SK-N-SH treated with all-trans-retinoic acid at 6 μM for 48 hours (cell line): ENCODE measurements at regions not wholly inside any gene's neighbourhood (a gene's known extent, or its start where the extent isn't known, plus 50 kb on each side); places are given as distances from the start of the nearest gene placed in this dataset.

Experiments used
- ATAC-seq: fragments of 200-7000 bp; cut with Tn5 transposase; 3 replicates; pipeline ENCODE4 v1.9.1; 2020; ENCODE audit warnings: mild to moderate bottlenecking, moderate library complexity
- BACH2 ChIP-seq: fragments of 250-450 bp; sonication (Bioruptor Pico); IDR thresholded peaks from 2 replicates; pipeline ENCODE4 v1.9.0; 2021; ENCODE audit warnings: mild to moderate bottlenecking, borderline replicate concordance
- CREB5 ChIP-seq: fragments of 250-450 bp; sonication (Bioruptor Pico); IDR thresholded peaks from 2 replicates; pipeline ENCODE4 v1.5.1; 2020; ENCODE audit warnings: low read depth, mild to moderate bottlenecking, moderate library complexity
- CSDC2 ChIP-seq: fragments of 250-450 bp; sonication (Bioruptor Pico); IDR thresholded peaks from 2 replicates; pipeline ENCODE4 v1.5.0; 2020; ENCODE audit warnings: mild to moderate bottlenecking, moderate library complexity
- ISL1 ChIP-seq: fragments of 250-450 bp; sonication (Bioruptor Pico); IDR thresholded peaks from 2 replicates; pipeline ENCODE4 v2.1.2; 2022; ENCODE audit warnings: mild to moderate bottlenecking, moderate library complexity
- OSR1 ChIP-seq: fragments of 250-450 bp; sonication (Bioruptor Pico); IDR thresholded peaks from 2 replicates; pipeline ENCODE4 v1.8.0; 2022; ENCODE audit warnings: moderate library complexity, mild to moderate bottlenecking, inconsistent platforms
- PATZ1 ChIP-seq: fragments of 250-450 bp; sonication (Bioruptor Pico); IDR thresholded peaks from 2 replicates; pipeline ENCODE4 v1.8.0; 2020; ENCODE audit warnings: mild to moderate bottlenecking, moderate library complexity, borderline replicate concordance
- PPARA ChIP-seq: fragments of 250-450 bp; sonication (Bioruptor Pico); IDR thresholded peaks from 2 replicates; pipeline ENCODE4 v1.5.0; 2020; ENCODE audit warnings: mild to moderate bottlenecking, borderline replicate concordance
- RARB ChIP-seq: fragments of 250-450 bp; sonication (Bioruptor Pico); IDR thresholded peaks from 2 replicates; pipeline ENCODE4 v1.8.0; 2021; ENCODE audit warnings: mild to moderate bottlenecking, moderate library complexity
- SNAI2 ChIP-seq: fragments of 250-450 bp; sonication (Bioruptor Pico); IDR thresholded peaks from 2 replicates; pipeline ENCODE4 v1.5.0; 2020; ENCODE audit warnings: mild to moderate bottlenecking, moderate library complexity
- TCF4 ChIP-seq: fragments of 250-450 bp; sonication (Bioruptor Pico); IDR thresholded peaks from 2 replicates; pipeline ENCODE4 v1.8.0; 2021; ENCODE audit warnings: mild to moderate bottlenecking, moderate library complexity, borderline replicate concordance
- TOX ChIP-seq: fragments of 250-450 bp; sonication (Bioruptor Pico); IDR thresholded peaks from 2 replicates; pipeline ENCODE4 v1.8.0; 2021; ENCODE audit warnings: mild to moderate bottlenecking, moderate library complexity, borderline replicate concordance
- TSHZ2 ChIP-seq: fragments of 250-450 bp; sonication (Bioruptor Pico); IDR thresholded peaks from 2 replicates; pipeline ENCODE4 v1.5.0; 2020; ENCODE audit warnings: mild to moderate bottlenecking, moderate library complexity
- ZFP3 ChIP-seq: fragments of 250-450 bp; sonication (Bioruptor Pico); IDR thresholded peaks from 2 replicates; pipeline ENCODE4 v1.5.0; 2020; ENCODE audit warnings: mild to moderate bottlenecking, moderate library complexity
- ZFP30 ChIP-seq: fragments of 450-650 bp; formaldehyde crosslinking; IDR thresholded peaks from 2 replicates; pipeline ENCODE4 v1.5.0; 2022; ENCODE audit warnings: mild to moderate bottlenecking, moderate library complexity
- ZNF565 ChIP-seq: fragments of 450-650 bp; formaldehyde crosslinking; conservative IDR thresholded peaks from 2 replicates; pipeline ENCODE4 v1.5.0; 2020; ENCODE audit warnings: low read depth, mild to moderate bottlenecking, moderate library complexity
- ZNF70 ChIP-seq: fragments of 450-650 bp; formaldehyde crosslinking; IDR thresholded peaks from 2 replicates; pipeline ENCODE4 v1.5.0; 2020; ENCODE audit warnings: mild to moderate bottlenecking, moderate library complexity
- ZNF8 ChIP-seq: fragments of 450-650 bp; formaldehyde crosslinking; IDR thresholded peaks from 2 replicates; pipeline ENCODE4 v1.5.0; 2020; ENCODE audit warnings: mild to moderate bottlenecking, moderate library complexity
- TF ChIP-seq, protein P1 (sequence below): fragments of 250-450 bp; sonication (Bioruptor Pico); IDR thresholded peaks from 2 replicates; pipeline ENCODE4 v1.5.1; 2021; ENCODE audit warnings: mild to moderate bottlenecking, moderate library complexity

GRCh38 chr10:36491926-36492325 lies 633.5 kb upstream of the ANKRD30A start:
- no peak for ATAC-seq

GRCh38 chr10:36489611-36490228 lies 635.7 kb upstream of the ANKRD30A start:
- peak; percentile 58 for ATAC-seq
- TF ChIP-seq ZFP30 (CRISPR knock-in tag) = no peak
- TF ChIP-seq CREB5 = no peak
- TF ChIP-seq BACH2 (CRISPR knock-in tag) = no peak
- TF ChIP-seq TOX (CRISPR knock-in tag) = no peak
- no peak for TF ChIP-seq TSHZ2
- no peak for TF ChIP-seq ISL1 (CRISPR knock-in tag)
- TF ChIP-seq ZNF8 (CRISPR knock-in tag) = no peak
- no peak for TF ChIP-seq PATZ1
- no peak for TF ChIP-seq PPARA (CRISPR knock-in tag)
- no peak for TF ChIP-seq ZNF70 (CRISPR knock-in tag)
- no peak for TF ChIP-seq RARB (CRISPR knock-in tag)

More at GRCh38 chr10:36491926-36492325, 633.5 kb upstream of the ANKRD30A start:
- TF ChIP-seq BACH2 (CRISPR knock-in tag) (no peak), RARB (CRISPR knock-in tag) (no peak), ZFP3 (CRISPR knock-in tag) (no peak), ZNF565 (CRISPR knock-in tag) (no peak), PPARA (CRISPR knock-in tag) (no peak), TSHZ2 (no peak), TCF4 (CRISPR knock-in tag) (no peak), SNAI2 (CRISPR knock-in tag) (no peak), CSDC2 (CRISPR knock-in tag) (no peak), ZFP30 (CRISPR knock-in tag) (no peak), ZNF70 (CRISPR knock-in tag) (no peak), PATZ1 (no peak), CREB5 (no peak), ZNF8 (CRISPR knock-in tag) (no peak), OSR1 (CRISPR knock-in tag) (no peak)
- TF ChIP-seq, protein P1, sequence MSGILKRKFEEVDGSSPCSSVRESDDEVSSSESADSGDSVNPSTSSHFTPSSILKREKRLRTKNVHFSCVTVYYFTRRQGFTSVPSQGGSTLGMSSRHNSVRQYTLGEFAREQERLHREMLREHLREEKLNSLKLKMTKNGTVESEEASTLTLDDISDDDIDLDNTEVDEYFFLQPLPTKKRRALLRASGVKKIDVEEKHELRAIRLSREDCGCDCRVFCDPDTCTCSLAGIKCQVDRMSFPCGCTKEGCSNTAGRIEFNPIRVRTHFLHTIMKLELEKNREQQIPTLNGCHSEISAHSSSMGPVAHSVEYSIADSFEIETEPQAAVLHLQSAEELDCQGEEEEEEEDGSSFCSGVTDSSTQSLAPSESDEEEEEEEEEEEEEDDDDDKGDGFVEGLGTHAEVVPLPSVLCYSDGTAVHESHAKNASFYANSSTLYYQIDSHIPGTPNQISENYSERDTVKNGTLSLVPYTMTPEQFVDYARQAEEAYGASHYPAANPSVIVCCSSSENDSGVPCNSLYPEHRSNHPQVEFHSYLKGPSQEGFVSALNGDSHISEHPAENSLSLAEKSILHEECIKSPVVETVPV = no peak
